SIG-M5 treated with dmso at 0.1 percent for 504 hours (cell line): ENCODE measurements at regions not wholly inside any gene's neighbourhood (a gene's known extent, or its start where the extent isn't known, plus 50 kb on each side); places are given as distances from the start of the nearest gene placed in this dataset.

Source experiments
- DNase-seq: peaks from one replicate; lab custom pipeline; 2025; ENCODE audit not compliant: unreplicated experiment; lab: John Stamatoyannopoulos, UW

GRCh38 chr15:62985768-62986167 lies 56.8 kb upstream of the TPM1 start:
- no peak for DNase-seq

GRCh38 chr15:62986948-62987347 lies 55.6 kb upstream of the TPM1 start:
- DNase-seq, result no peak

GRCh38 chr15:62988701-62989100 lies 53.8 kb upstream of the TPM1 start:
- DNase-seq, result no peak

GRCh38 chr15:62989366-62990055 lies 53.0 kb upstream of the TPM1 start:
- DNase-seq, result no peak

- no peak for DNase-seq
Measured at GRCh38 chr15:62991698-62992097, 50.8 kb upstream of the TPM1 start.

- no peak for DNase-seq
Measured at GRCh38 chr15:62992302-62992701, 50.2 kb upstream of the TPM1 start.
